ENCODE measurements at regions not wholly inside any gene's neighbourhood (a gene's known extent, or its start where the extent isn't known, plus 50 kb on each side); places are given as distances from the start of the nearest gene placed in this dataset.
A peak's percentile ranks its signal among the peaks of the same experiment; 100 is the strongest.

- DNase-seq (ENCODE audit: low spot score): no peak
These were observed 57.9 kb upstream of the EPAS1 start for GRCh38 chr2:46239175-46239846.

- DNase-seq (ENCODE audit: low spot score): peak; percentile 60
These were observed 57.4 kb upstream of the EPAS1 start for GRCh38 chr2:46239847-46240181.

GRCh38 chr2:46241344-46241743 lies 55.9 kb upstream of the EPAS1 start:
- no peak for DNase-seq (ENCODE audit: low spot score)

GRCh38 chr2:46245869-46246268 lies 51.3 kb upstream of the EPAS1 start:
- no peak for DNase-seq (ENCODE audit: low spot score)

- no peak for DNase-seq (ENCODE audit: low spot score)
These were observed 50.4 kb upstream of the EPAS1 start for GRCh38 chr2:46246790-46247189.

All from CD4-positive, alpha-beta T cell treated with Interleukin-15 for 4 hours (primary cell).